Astrocyte (in vitro differentiated cells and primary cell): ENCODE measurements at regions not wholly inside any gene's neighbourhood (a gene's known extent, or its start where the extent isn't known, plus 50 kb on each side); places are given as distances from the start of the nearest gene placed in this dataset.
"Not testable (repeated sequence)": the region's sequence is repeated elsewhere in the genome, so short reads cannot be mapped to it uniquely, and the experiment has no call there.

Experiments
- DNase-seq: peaks from one replicate; pipeline ENCODE4 v3.0.0-alpha.2; 2010; ENCODE audit warnings: low read depth
- FAIRE-seq: peaks from 2 replicates; lab custom pipeline; 2011; peaks lifted over from hg19 to GRCh38; lab: Jason Lieb, UNC
- H2AFZ ChIP-seq: 2 replicates; pipeline ENCODE4 v1.6.0; 2012; ENCODE audit warnings: low read depth, low read length, inconsistent platforms
- H3K27ac ChIP-seq: 2 replicates; pipeline ENCODE4 v1.5.1; 2011; ENCODE audit warnings: low read depth, low read length, inconsistent platforms
- H3K27me3 ChIP-seq: 2 replicates; pipeline ENCODE4 v1.6.0; 2011; ENCODE audit warnings: low read length, inconsistent platforms; ENCODE audit not compliant: insufficient read depth
- H3K36me3 ChIP-seq: 2 replicates; pipeline ENCODE4 v1.5.1; 2011; ENCODE audit warnings: low read length, inconsistent platforms; ENCODE audit not compliant: insufficient read depth
- H3K4me1 ChIP-seq: 2 replicates; pipeline ENCODE4 v1.5.1; 2011; ENCODE audit warnings: low read length, inconsistent platforms; ENCODE audit not compliant: insufficient read depth
- H3K4me2 ChIP-seq: 2 replicates; pipeline ENCODE4 v1.6.0; 2012; ENCODE audit warnings: low read length, inconsistent platforms
- H3K4me3 ChIP-seq: 2 replicates; pipeline ENCODE4 v1.5.1; 2011; ENCODE audit warnings: low read depth, mild to moderate bottlenecking, low read length, inconsistent platforms; ENCODE audit not compliant: insufficient read depth
- H3K79me2 ChIP-seq: 2 replicates; pipeline ENCODE4 v1.6.0; 2012; ENCODE audit warnings: mild to moderate bottlenecking, low read length, inconsistent platforms; ENCODE audit not compliant: insufficient read depth
- H3K9ac ChIP-seq: 2 replicates; pipeline ENCODE4 v1.6.0; 2012; ENCODE audit warnings: mild to moderate bottlenecking, low read length, inconsistent platforms
- H3K9me3 ChIP-seq: 2 replicates; pipeline ENCODE4 v1.5.1; 2012; ENCODE audit warnings: low read depth, mild to moderate bottlenecking, low read length, inconsistent platforms; ENCODE audit not compliant: insufficient read depth
- H4K20me1 ChIP-seq: 2 replicates; pipeline ENCODE4 v1.6.0; 2012; ENCODE audit warnings: low read length, inconsistent platforms; ENCODE audit not compliant: insufficient read depth
- H3K27ac Mint-ChIP-seq: one replicate; pipeline ENCODE4 v1.8.0; 2021; ENCODE audit warnings: mild to moderate bottlenecking, mixed read lengths; ENCODE audit not compliant: unreplicated experiment
- H3K27me3 Mint-ChIP-seq: one replicate; pipeline ENCODE4 v1.8.0; 2021; ENCODE audit warnings: low read depth, mixed read lengths; ENCODE audit not compliant: unreplicated experiment
- H3K36me3 Mint-ChIP-seq: one replicate; pipeline ENCODE4 v1.8.0; 2021; ENCODE audit warnings: low read depth, mixed read lengths; ENCODE audit not compliant: unreplicated experiment
- H3K4me1 Mint-ChIP-seq: one replicate; pipeline ENCODE4 v1.8.0; 2021; ENCODE audit warnings: low read depth, mixed read lengths; ENCODE audit not compliant: unreplicated experiment
- H3K4me3 Mint-ChIP-seq: one replicate; pipeline ENCODE4 v1.8.0; 2021; ENCODE audit warnings: mild to moderate bottlenecking, moderate library complexity, mixed read lengths; ENCODE audit not compliant: unreplicated experiment
- H3K9me3 Mint-ChIP-seq: one replicate; pipeline ENCODE4 v1.8.0; 2021; ENCODE audit warnings: mild to moderate bottlenecking, mixed read lengths; ENCODE audit not compliant: unreplicated experiment
- CTCF ChIP-seq: IDR thresholded peaks from 2 replicates; pipeline ENCODE4 v1.5.1; 2011; ENCODE audit warnings: low read depth, mild to moderate bottlenecking, inconsistent platforms, low read length, moderate library complexity; ENCODE audit not compliant: insufficient read depth
- EZH2 ChIP-seq: IDR thresholded peaks from 2 replicates; pipeline ENCODE4 v1.6.1; 2012; ENCODE audit warnings: mild to moderate bottlenecking, low read length, inconsistent platforms; ENCODE audit not compliant: insufficient read depth

DNA sequence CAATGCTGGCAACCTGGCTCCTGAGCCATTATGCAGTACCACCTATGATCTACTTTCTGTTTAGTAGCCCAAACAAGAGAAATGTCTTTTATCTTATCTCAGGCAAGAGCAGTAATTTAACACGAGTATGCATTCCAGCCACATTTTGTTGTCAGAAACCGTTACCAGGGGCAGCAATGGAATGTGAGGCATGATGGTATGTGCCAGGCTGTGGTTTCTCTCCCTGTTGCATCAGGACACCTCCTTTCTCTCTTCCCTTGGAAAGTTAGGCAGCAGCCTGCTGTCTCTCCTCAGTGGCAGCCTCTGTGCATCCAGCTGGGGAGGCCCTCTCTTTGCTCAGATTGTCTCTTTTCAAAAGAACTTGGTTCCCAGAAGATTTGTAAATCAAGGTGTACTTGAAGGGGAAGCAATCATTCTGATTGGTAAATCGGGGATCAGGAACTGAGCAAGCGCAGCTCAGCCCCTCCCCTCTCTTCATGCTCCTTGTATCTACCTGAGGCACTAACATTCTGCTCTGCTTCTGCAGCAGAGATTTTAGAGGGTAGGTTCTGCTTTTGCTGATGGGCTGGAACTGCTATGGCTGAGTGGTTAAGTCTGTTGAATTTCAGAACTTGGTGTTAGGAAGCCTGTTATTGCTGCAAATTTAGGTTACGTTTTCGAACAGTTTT lies 229.2 kb downstream of the ADAMTS15 start:
- Histone ChIP-seq H3K9ac (peak overlapping the region; percentile 11), H3K27me3 (no peaks in the 10 kb centered on the region), H3K79me2 (no peaks in the 10 kb centered on the region), H3K9me3 (peaks cover 13% of the 10 kb centered on the region), H2AFZ (peak overlapping the region; percentile 2), H3K36me3 (no peaks in the 10 kb centered on the region), H3K27ac (peak overlapping the region; percentile 41), H4K20me1 (no peaks in the 10 kb centered on the region), H3K4me3 (no peak overlapping the region), H3K4me1 (peaks cover 39% of the 10 kb centered on the region), H3K4me2 (peak overlapping the region; percentile 49)
- TF ChIP-seq EZH2: no peak
- no peak for TF ChIP-seq CTCF
- DNase-seq (peak; percentile 92), FAIRE-seq (peak; percentile 78)
- Mint-ChIP-seq H3K27me3 (no peaks in the 10 kb centered on the region), H3K36me3 (peaks cover 3% of the 10 kb centered on the region), H3K4me1 (peaks cover 54% of the 10 kb centered on the region), H3K27ac (peak overlapping the region; percentile 99), H3K4me3 (peak overlapping the region; percentile 51), H3K9me3 (peaks cover 8% of the 10 kb centered on the region)

- no peak for TF ChIP-seq EZH2
- no peak for TF ChIP-seq CTCF
- peaks cover 12% of the 10 kb centered on the region for H3K9me3 Mint-ChIP-seq
- Histone ChIP-seq H3K9me3 (peaks cover 13% of the 10 kb centered on the region), H3K9ac (no peak overlapping the region), H3K4me2 (no peak overlapping the region), H3K4me3 (no peak overlapping the region), H2AFZ (no peak overlapping the region), H3K4me1 (peaks cover 32% of the 10 kb centered on the region), H4K20me1 (no peaks in the 10 kb centered on the region), H3K27ac (no peak overlapping the region), H3K79me2 (no peaks in the 10 kb centered on the region), H3K36me3 (no peaks in the 10 kb centered on the region), H3K27me3 (no peaks in the 10 kb centered on the region)
- H3K36me3 Mint-ChIP-seq: peaks cover 3% of the 10 kb centered on the region
- DNase-seq (no peak), FAIRE-seq (no peak)
- H3K4me3 Mint-ChIP-seq: no peak overlapping the region
- H3K4me1 Mint-ChIP-seq: peaks cover 41% of the 10 kb centered on the region
- H3K27me3 Mint-ChIP-seq: peaks cover 1% of the 10 kb centered on the region
- peak overlapping the region; percentile 99 for H3K27ac Mint-ChIP-seq
Measured at GRCh38 chr11:130679247-130679646, 230.8 kb downstream of the ADAMTS15 start.

GRCh38 chr11:130682471-130682870 lies 233.8 kb downstream of the SNX19 start:
- peak; percentile 22 for DNase-seq
- not testable (repeated sequence) for H3K27me3 ChIP-seq, H3K27ac Mint-ChIP-seq, H3K4me3 Mint-ChIP-seq, H3K4me1 Mint-ChIP-seq, H3K27ac ChIP-seq, H3K4me1 ChIP-seq, H3K36me3 ChIP-seq, H3K27me3 Mint-ChIP-seq, H4K20me1 ChIP-seq, H2AFZ ChIP-seq, H3K4me2 ChIP-seq, H3K36me3 Mint-ChIP-seq, H3K4me3 ChIP-seq, FAIRE-seq, H3K9ac ChIP-seq, H3K79me2 ChIP-seq
- peaks cover 14% of the 10 kb centered on the region for H3K9me3 Mint-ChIP-seq
- H3K9me3 ChIP-seq: peaks cover 13% of the 10 kb centered on the region
